ENCODE measurements at regions not wholly inside any gene's neighbourhood (a gene's known extent, or its start where the extent isn't known, plus 50 kb on each side); places are given as distances from the start of the nearest gene placed in this dataset.

GRCh38 chr1:79188337-79188736 lies 181.8 kb upstream of the ADGRL4 start:
- no peak for TF ChIP-seq EP300 (IDR thresholded peaks at IDR 0.05)
- TF ChIP-seq CTCF (IDR thresholded peaks at IDR 0.05): no peak
- no peak for TF ChIP-seq POLR2AphosphoS5 (IDR thresholded peaks at IDR 0.05)
